ENCODE measurements at regions not wholly inside any gene's neighbourhood (a gene's known extent, or its start where the extent isn't known, plus 50 kb on each side); places are given as distances from the start of the nearest gene placed in this dataset.
"Not testable (repeated sequence)": the region's sequence is repeated elsewhere in the genome, so short reads cannot be mapped to it uniquely, and the experiment has no call there.

DNA sequence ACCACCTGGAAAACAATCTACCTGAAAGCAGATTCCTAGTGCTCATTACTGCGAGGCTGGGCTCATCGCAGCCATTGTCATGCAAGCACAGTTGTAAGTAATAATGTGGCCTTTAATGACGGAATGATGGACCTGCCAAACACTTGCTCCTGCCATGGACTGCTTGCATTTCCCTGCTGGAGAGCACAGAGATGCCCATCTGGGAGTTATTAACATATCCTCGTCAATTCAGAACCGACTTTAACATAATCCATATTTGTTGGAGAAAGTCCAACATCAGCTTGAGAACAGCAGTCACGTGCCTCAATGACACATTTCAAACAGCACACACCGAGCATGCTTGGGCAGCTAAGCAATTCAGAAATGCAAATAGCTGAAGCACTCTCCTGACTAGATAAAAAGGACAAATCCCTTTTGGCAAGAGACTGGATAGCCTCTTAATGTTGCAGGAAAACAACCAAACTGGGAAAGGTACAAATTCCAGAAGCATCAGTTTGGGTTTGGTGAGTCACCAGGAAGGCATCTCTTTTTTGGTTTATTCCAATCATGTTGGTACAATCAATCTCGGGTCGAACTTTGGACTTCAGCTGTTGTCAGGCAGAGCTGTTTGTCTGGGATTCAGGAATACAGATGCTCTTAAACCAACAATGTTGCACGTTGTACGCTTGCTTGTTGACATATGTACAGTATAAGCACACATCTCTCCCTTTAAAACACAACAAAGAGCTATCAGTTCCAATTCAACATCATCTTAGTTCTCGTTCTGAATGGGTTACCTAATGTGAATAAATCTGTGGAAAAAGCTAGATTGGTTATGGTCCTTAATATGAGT lies 395.8 kb downstream of the LNPK start:
- no peak for DNase-seq (ENCODE audit: low spot score)

DNA sequence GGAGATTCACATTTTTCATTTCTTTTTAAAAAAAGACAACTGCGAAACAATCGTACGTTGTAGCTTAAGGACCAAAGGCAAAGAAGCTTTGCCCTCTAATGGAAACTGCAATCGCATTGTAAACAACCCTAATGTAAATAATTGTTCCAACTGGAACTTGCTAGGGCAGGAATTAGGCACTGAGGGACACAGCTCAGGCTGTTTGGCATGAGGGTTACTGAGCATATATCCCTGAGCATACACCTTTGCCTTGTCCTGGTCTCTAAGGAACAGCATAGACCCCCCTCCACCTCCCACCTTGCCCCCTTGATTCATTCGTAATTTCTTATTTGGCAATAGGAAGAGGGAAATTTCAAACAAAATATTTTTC lies 396.4 kb downstream of the LNPK start:
- DNase-seq (ENCODE audit: low spot score) = no peak

DNA sequence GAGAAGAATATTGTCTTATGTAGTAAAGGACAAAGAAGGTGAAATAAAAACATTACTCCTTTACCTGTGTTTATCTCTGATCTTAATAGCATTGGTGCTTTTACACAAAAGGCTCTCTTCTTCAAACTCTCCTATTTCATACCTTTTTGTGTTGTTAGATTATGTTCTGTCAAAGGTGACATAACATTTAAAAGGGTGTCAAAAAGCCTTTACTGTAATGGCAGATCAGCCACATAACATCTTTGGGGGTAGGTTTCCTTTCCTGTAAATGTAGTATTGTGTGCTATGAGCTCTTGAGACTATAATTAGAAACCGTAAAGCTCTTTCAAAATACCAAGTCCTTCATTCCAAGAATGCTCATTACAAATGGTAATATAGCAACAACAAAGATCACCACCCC lies 400.1 kb downstream of the LNPK start:
- no peak for DNase-seq (ENCODE audit: low spot score)

DNA sequence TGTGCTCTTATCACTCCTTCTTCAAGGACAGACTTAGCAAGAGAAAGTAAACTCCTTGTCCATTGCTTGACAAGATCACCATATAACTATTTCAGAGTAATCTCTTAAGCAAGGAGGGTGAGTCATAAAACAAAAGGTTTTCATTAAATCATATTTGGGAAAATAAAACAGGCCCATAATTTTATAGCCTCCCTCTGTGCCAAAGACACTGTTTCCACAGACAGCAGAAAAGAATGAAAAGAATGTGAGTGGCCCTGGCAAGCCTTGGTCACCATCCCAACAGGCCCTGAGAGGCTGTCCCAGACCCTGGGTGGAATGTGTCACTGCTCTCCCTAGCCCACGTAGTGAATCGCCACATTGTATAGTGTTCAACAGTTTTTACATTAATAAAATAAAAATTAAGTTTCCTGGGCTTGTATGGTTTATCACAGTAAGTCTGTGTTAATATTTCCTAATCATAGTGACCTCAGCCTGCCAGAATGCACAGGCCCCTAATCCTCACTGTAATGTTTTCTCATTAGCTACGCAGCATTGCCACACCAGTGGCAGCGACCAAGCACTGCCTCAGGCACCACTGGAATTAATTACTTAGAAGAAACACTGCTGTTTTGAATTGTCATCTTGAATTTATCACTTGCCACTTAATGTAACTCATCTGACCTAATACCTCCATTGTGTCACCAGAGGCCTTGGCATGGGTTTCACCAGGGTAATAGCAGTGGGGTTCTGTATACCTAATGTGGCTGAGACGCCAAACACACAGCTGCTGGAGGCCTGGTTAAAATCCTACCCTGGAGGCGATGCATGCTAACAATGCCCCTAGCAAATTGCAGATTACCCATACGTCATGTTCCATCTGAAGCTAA lies 401.9 kb downstream of the LNPK start:
- no peak for DNase-seq (ENCODE audit: low spot score)

DNA sequence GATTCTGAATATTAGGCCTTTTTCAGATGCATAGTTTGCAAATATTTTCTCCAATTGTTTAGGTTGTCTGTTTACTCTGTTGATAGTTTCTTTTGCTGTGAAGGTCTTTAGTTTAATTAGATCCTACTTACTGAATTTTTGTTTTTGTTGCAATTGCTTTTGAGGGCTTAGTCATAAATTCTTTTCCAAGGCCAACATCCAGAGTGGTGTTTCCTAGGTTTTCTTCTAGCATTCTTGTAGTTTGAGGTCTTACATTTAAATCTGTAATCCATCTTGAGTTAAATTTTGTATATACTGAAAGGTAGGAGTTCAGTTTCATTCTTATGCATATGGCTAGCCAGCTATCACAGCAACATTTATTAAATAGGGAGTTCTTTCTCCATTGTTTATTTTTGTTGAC lies 404.8 kb downstream of the LNPK start:
- no peak for DNase-seq (ENCODE audit: low spot score)

DNA sequence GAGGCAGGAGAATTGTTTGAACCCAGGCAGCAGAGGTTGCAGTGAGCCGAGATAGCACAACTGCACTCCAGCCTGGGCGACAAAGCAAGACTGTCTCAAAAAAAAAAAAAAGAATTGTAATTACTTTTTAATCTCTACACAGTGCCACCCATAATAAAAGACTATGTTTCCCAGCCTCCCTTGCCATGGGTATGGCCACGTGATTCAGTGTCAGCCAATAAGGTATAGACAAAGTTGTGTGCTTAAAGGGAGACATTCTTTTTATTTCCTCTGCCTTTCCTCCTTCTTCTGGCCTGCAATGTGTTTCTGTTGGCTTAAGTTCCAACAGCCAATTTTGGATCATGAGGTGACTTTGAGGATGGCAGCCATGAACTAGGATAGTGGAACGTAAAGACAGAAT lies 406.9 kb downstream of the LNPK start:
- DNase-seq (ENCODE audit: low spot score) = no peak

DNA sequence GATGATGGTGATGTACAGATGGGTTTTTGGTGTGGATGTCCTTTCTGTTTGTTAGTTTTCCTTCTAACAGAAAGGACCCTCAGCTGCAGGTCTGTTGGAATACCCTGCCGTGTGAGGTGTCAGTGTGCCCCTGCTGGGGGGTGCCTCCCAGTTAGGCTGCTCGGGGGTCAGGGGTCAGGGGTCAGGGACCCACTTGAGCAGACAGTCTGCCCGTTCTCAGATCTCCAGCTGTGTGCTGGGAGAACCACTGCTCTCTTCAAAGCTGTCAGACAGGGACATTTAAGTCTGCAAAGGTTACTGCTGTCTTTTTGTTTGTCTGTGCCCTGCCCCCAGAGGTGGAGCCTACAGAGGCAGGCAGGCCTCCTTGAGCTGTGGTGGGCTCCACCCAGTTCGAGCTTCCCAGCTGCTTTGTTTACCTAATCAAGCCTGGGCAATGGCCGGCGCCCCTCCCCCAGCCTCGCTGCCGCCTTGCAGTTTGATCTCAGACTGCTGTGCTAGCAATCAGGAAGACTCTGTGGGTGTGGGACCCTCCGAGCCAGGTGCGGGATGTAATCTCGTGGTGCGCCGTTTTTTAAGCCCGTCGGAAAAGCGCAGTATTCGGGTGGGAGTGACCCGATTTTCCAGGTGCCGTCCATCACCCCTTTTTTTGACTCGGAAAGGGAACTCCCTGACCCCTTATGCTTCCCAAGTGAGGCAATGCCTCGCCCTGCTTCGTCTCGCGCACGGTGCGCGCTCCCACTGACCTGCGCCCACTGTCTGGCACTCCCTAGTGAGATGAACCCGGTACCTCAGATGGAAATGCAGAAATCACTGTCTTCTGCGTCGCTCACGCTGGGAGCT lies 408.2 kb downstream of the LNPK start:
- not testable (repeated sequence) for DNase-seq (ENCODE audit: low spot score)

DNA sequence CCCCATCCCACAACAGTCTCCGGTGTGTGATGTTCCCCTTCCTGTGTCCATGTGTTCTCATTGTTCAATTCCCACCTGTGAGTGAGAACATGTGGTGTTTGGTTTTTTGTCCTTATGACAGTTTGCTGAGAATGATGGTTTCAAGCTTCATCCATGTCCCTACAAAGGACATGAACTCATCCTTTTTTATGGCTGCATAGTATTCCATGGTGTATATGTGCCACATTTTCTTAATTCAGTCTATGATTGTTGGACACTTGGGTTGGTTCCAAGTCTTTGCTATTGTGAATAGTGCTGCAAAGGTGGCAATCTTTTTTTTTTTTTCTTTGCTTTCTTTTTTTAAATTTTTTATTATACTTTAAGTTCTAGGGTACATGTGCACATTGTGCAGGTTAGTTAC lies 406.7 kb upstream of the ATP5MC3 start:
- DNase-seq (ENCODE audit: low spot score) = not testable (repeated sequence)

DNA sequence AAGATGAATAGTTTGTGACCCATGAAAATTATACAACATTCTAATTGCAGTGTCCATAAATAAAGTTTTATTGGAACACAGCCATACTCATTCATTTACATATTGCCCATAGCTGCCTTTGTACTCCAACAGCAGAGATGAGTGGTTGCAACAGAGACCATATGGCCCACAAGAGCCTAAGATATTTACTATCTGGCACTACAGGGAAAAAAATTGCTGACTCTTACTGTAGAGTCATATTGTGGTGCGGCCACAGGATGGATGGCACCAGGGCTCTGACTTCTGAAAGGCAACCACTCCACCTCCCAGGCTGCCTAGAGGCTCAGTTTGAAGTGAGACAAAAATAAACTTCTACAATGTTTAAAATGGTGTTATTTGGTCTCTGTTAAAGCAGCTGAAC lies 404.0 kb upstream of the ATP5MC3 start:
- no peak for DNase-seq (ENCODE audit: low spot score)

DNA sequence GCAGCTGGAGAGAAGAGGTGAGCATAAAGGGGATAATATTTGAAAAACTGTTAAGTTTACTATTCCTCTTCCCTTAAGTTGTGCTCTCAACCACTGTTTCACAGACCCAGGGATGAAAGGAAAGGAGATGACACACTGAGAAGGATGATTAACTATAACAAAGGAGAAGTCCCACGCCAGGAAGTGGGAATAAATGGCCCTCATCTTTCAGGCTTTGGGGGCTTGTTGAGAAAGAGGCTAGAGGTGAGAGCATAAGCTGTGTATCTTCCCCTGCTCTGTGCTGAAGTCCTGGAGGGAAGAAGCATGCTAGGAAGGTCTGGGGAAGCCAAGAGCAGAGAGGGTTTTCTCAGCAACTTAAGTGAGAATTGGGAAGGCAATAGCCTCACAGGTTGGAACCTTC lies 399.1 kb upstream of the ATP5MC3 start:
- DNase-seq (ENCODE audit: low spot score) = no peak

DNA sequence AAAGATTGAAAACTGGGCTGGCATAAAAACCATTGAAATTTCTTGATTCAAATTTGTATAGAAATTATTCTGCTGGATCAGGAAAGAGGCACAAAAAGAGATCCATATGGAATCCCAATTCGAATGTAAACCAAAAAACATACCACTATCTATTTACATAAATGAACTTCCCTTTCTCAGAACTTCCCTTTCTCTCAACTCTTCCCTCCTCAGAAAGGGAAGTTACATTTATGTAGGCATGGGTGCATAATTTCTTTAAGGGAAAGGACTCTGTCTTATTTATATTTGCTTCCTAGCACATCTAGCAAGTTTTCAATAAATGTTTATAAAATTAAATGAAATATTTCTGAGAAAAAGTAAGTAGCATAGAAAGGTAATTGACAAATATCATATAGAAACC lies 398.1 kb upstream of the ATP5MC3 start:
- no peak for DNase-seq (ENCODE audit: low spot score)

DNA sequence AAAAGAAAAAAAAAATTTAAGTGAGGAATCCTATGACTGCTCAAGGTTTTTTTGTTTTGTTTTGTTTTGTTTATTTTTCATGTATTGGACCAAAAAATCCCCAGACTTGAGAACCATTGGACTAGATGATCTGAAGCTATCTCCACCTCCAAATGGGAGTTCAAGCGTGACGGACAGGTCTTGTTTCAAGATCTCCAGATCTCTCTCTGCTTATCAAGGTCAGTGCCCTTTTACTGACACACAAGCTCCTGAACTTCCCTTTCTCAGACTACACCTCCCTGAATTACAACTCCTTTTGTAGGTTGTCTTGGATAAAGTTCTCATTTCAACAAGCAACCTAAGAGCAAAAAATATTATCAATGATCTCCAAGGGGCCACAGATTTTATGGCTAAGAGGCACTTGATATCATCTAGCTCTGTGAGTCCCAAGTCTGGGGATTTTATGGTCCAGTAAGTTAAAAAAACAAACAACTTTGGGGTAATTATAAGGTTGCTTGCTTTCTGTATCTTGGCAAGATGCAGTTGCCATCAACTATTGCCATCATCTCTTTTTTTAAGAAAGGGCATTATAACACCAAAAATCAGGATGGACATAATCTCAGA lies 396.0 kb upstream of the ATP5MC3 start:
- DNase-seq (ENCODE audit: low spot score) = no peak

DNA sequence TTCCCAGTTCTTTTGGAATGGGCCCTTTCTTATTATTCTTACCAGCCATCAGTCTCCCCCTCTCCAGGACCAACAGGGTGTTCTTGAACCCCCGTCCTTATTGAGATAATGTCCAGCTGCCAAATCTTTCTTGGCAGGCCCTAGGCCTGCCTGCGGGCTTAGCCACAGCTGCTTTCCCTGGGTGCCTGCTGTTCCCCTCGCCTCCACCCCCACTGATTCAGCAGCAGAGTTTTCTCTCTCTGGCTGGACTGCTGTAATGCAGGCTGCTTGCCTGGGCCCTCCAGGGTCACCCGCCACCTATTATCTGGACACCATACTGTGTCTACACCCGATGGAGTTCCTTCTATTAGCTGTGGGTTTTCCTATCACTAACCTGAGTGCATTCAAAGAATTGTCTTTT lies 395.4 kb upstream of the ATP5MC3 start:
- DNase-seq (ENCODE audit: low spot score) = no peak

DNA sequence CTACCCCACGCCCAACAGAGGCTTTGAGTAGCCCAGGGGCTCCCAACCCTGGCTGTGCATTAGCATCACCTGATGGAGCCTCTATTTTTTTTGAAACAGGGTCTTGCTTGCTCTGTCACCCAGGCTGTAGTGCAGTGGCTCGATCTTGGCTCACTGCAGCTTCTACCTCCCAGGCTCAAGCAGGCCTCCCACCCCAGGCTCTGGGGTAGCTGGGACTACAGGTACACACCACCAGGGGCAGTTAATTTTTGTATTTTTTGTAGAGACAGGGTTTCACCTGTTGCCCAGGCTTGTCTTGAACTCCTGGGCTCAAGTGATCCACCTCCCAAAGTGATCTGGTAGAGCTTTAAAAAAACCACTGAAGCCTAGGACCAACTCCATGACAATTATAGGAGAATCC lies 394.8 kb upstream of the ATP5MC3 start:
- no peak for DNase-seq (ENCODE audit: low spot score)

DNA sequence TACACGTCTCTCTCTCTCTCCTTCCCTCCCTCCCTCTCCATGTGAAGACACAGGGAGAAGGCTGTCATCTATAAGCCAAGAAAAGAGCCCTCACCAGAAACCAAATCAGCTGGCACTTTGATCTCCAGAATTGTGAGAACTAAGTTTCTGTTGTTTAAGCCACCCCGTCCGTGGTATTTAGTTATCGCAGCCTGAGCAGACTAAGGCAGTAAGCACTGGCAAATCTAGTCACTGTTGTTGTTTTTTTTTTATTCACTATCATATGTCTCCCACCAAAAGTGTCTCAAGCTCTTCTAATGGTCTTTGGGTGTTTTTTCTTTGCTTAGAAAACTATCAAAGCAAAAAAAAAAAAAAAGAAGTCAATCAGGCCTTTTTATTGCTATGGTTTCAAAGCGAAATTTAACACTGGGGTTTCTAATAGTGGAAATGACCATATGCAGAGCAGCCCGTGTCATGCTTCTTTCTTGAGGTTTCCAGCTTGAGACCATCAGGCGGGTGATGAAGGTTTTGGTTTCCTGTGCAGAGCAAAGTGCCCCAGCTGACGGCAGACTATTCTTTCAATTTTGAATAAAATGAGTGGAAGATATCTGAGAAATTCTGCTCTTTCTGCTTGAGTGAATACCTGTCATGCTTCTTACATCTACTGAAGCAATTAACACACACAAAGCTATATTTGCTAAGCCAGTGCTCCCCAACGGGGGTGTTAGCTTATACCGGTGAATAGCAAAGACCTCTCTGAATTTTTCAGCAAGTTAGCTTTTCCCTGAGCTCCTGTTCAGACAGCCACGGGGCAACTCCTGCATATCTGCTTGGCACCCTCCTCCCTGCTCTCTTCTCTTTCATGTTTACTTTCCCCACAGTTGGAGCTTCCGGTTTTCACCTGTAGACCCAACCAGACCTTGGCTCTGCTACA lies 394.1 kb upstream of the ATP5MC3 start:
- DNase-seq (ENCODE audit: low spot score) = no peak

DNA sequence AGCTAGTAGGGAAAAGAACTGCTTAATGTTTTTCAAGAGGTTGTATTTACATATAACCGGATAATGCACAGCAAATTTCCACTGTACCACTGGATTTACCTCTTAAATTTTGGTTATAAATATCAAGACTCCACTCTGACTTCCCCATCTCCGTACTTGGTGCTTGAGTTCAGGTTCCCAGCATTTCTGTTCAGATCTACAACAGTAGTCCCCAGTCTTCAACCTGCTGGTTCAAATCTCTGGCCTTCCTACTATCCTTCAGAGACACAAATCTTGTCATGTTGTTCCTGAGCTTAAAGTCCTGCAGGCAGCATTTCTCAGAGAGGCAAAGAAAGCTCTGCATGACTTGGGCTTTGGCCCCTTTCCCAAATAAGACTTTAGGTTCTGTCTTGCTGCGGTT lies 392.6 kb upstream of the ATP5MC3 start:
- DNase-seq (ENCODE audit: low spot score) = no peak

DNA sequence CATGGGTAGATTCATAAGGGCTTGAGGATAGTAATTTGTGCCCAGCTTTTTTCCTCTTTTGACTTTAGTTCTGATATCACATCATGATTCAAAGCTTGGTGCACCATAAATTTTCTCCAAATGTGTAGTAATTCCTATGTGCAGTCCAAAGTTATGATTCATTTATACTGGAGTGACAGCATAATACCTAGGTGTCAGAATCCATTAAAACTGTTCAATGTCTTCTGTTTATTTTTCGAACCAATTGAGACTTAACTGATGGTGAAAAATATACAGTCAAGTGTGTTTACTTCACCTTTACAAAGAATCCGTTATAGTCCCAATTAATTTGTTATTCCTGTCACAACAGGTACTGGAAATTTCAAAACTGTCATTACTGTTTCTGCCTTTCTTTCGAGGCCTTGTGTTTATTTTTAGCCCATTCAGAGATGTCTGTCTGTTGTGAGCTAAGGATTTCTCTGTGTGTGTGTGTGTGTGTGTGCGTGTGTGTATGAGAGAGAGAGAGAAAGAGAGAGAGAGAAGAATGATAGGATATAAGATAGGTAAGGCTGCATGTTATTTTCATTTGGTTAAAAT lies 389.7 kb upstream of the ATP5MC3 start:
- DNase-seq (ENCODE audit: low spot score) = no peak

DNA sequence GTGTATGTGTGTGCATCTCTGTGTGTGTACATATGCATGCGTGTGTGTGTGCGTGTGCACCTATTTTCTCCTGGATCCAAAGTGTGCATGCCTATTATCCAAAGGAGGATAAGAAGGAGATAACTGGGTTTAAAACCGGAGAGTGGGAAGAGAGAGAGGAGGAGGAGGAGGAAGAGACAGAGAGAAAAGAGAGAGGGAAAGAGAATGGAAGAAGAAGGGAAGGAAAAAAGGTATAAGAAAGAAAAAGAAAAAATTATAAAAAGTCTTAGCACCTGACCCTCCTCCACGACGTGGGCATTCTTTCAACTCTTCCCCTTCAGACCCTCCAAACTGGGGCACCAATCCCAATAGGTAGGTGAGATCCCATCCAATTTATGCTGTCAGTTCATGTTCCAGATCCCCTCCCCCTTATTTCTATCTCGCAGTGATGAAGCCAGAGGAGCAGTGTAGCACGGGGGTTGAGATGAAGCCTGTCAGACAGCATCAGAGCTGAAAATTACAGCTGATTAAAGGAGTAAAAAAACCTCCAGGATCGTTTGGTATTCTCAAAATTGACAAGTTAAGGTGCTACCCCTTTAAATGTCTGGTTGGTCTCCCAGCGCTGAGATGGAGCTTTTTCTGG lies 386.7 kb upstream of the ATP5MC3 start:
- no peak for DNase-seq (ENCODE audit: low spot score)

DNA sequence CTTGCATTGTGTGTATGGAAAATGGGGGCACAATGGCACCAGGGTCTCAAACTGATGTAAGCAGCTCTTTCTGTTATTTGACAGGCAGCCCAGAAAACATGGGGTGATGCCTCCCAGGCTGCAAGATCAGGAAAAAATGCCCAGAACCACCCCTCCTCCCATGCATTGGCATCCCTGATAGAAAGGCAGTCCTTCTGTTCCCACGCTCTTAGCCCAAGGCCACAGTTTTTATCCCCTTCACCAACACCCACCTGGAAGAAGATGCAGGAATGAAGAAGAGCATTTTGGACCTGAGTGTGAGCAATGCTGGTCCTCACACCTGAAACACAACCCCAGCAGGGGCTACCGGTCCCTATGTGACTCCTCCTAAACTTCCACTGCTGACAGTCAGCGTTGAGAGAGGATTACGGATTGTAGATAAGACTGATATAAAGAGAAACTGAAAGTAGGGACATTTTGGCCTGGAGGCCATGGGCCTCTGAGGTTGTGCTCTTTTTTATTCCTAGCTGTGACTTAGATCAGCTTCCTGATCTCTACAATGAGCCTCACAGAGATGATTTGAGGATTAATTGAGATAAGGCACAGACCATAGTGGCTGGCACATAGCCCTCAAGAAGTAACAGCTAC lies 386.0 kb upstream of the ATP5MC3 start:
- DNase-seq (ENCODE audit: low spot score) = no peak
